NCI-H510A (cell line): ENCODE measurements at regions not wholly inside any gene's neighbourhood (a gene's known extent, or its start where the extent isn't known, plus 50 kb on each side); places are given as distances from the start of the nearest gene placed in this dataset.
A peak's percentile ranks its signal among the peaks of the same experiment; 100 is the strongest.

Source experiments
- DNase-seq: peaks from one replicate; lab custom pipeline; 2025; lab: John Stamatoyannopoulos, UW

DNA sequence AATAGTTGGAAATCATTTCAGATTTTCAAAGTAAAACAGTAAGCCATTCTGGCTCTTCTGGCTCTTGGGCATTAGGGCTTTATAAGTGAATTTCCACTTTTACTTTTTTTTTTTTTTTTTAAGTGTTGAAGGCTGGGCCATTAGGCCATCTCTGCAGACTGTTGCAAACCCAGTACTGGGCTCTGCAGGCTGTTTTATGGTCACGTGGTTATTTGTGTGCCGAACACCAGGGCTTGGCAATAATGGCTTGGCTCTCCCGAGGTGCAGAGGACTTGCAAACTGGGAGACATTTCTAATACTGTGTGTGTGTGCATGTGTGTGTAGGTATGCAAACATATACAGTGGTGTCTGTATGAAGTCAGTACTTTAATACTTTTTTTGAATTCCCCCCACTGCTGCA is 194.9 kb upstream of the CDH5 start:
- DNase-seq: no peak

GRCh38 chr16:66170989-66171388 is 195.5 kb upstream of the CDH5 start:
- DNase-seq: no peak

DNA sequence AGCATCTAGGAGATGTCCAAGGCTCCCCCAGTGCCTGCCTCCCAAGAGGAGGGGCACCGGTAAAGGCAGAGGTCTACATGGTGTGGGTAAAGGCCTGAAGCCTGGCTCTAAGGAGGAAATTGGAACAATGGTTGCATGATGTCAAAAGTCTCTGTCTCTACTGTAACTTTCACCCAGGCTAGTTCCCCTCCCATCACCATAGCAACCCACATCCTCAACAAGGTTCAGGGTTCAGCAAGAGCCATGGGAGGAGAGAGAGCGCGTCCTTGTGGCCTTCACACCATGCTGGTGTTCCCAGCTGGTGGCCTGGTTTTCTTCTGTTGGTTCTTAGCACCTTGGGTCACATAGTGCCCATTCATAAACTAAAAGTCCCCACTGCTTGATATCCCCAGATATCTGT is 196.7 kb upstream of the CDH5 start:
- DNase-seq: no peak

GRCh38 chr16:66168777-66169176 is 197.7 kb upstream of the CDH5 start:
- no peak for DNase-seq

GRCh38 chr16:66167564-66168291 is 198.8 kb upstream of the CDH5 start:
- no peak for DNase-seq

GRCh38 chr16:66166490-66166889 is 200.0 kb upstream of the CDH5 start:
- no peak for DNase-seq

DNA sequence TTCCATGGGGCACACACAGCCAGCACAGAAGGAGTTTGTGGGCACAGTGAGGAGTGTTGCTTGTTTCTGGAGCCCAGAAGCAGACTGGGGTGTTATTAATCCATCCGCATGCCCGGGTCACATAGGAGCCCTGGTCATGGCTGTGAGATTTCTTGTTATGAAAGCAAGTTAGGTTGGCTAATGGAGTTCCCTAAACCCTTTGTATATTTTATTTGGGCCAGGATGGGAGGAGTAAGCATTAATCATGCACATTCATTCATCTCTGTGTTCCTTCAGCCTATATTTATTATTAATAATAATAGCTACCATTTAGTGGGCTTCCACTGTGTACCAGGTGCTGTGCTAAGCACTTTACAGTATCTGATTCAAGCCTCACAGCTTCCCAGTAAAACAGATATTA is 200.6 kb upstream of the CDH5 start:
- DNase-seq: no peak

DNA sequence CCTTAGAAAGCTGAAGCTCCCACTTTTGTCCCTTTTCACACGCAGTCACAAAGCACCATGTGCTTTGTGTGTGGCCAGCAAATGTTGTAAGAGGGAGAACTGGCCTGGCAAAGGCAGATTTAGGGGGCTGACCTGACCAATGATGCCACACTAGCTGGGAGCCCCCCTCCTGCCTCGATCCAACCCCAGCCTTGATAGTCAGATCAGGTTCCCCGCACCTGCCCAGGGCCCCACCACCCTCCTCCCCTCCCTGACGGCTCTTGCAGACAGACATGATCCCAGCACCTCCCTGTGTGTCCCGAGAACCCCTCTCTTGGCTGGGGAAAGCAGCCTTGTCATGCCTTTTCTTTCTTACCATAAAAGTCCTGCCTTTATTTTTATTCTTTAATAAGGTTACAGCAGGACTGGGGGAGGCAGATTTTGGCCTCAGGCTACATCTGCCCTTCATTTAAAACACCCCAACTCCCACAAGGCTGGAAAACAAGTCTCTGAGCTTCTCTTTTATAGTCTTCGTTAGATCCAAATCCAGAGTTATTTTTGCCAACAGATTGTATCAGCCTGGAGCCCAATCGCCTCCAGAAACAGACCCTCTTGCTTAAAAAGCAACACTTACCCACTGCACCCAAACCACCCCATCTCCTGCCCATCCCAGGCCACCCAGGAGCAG is 201.8 kb upstream of the CDH5 start:
- no peak for DNase-seq

- DNase-seq: no peak
Measured at GRCh38 chr16:66162821-66163220, 203.7 kb upstream of the CDH5 start.

DNA sequence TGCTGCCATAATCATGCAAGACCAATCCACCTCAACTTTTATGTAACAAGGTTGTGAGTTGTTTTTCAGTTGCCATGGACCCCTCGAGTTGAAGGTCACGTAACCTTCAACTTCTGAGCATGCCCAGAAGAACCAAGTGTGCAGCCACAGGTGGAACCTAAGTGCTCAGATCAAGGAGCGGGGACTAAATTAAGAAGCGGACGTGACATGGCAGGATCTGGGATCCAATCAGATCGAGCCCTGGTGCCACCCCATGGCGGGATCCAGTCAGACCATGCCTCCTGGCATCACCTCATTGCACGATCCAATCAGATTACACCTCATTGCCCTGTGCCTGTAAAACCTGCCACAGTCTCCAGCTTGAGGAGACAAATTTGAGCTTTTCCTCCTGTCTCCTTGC is 204.5 kb upstream of the CDH5 start:
- DNase-seq: no peak

GRCh38 chr16:66161269-66161668 is 205.2 kb upstream of the CDH5 start:
- no peak for DNase-seq

GRCh38 chr16:66159987-66160386 is 206.5 kb upstream of the CDH5 start:
- DNase-seq: no peak

GRCh38 chr16:66156538-66156937 is 210.0 kb upstream of the CDH5 start:
- DNase-seq: no peak

GRCh38 chr16:66155933-66156332 is 210.6 kb upstream of the CDH5 start:
- DNase-seq: no peak

GRCh38 chr16:66154801-66155200 is 211.7 kb upstream of the CDH5 start:
- no peak for DNase-seq

- DNase-seq: no peak
Measured at GRCh38 chr16:66152823-66153393, 213.6 kb upstream of the CDH5 start.

DNA sequence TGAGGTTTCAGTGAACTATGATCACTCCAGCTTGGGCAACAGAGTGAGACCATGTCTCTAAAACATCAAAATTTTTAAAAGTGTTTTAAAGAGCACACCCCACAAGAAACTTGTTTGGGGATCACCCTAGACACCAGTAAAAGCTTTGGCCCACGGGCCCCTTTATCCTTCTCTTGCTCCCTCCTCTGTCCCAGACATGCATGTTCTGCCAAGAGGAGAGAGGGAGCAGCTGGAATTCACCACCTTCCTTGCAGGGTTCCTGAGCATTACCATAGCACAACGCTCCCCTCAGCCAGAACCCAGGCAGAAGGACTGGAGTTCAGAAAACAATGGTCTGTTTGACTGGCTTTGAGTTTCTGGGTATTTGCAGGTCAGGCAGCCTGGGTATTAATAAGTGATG is 214.3 kb upstream of the CDH5 start:
- no peak for DNase-seq

DNA sequence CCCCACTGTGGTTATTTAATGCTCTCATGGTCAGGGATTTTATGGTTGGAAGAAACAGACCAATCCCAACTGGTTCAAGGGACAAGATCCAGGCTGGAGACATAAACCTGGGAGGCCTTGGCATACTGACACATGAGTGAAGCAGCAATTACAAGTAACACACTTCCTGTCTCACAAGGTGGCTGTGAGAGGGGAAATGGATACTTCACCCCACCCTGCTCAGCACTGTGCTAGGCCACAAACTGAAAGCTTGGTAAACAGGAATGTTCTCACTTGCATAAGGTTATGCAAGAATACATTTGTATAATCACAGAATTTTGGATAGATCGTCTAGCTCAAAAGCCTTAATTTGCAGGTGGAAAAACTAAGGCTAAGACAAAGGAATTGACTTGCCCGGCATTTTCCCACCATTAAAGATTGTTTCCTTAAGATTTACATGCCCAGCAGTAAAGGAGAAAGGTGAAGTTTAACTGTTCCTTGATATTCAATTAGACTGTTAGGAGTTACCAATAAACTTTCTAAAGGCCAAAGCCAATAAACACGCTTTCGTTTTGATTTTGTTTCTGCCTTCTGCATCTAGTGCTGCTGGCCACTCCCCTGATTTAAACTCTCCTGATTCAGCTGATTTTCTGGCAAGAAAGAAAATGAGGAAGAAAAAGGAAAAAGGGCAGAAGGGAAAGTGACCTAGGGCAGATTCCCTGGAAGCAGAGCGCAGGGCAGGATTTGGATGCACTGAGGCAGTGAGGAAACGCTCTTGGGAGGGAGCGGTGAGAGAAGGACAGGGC is 215.6 kb upstream of the CDH5 start:
- DNase-seq: no peak

GRCh38 chr16:66147291-66147690 is 219.2 kb upstream of the CDH5 start:
- DNase-seq: no peak

DNA sequence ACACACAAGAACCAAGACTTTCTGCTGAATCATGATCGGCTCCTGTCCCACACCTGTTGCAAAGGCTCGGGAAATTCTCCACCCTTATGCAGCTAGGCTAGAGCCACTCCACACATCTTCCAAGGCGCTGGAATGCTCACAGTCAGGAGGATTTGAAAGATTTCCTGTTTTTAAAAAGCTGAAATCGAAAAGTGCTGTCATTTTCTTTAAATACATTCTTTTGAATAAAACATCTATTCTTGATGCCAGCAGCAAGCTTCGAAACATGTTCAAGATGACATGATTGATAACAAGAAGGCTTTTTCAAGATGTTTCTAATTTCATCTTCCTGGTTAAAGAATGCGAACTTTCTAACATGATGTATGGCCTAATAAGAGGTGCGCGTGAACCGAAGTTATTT is 219.7 kb upstream of the CDH5 start:
- no peak for DNase-seq

DNA sequence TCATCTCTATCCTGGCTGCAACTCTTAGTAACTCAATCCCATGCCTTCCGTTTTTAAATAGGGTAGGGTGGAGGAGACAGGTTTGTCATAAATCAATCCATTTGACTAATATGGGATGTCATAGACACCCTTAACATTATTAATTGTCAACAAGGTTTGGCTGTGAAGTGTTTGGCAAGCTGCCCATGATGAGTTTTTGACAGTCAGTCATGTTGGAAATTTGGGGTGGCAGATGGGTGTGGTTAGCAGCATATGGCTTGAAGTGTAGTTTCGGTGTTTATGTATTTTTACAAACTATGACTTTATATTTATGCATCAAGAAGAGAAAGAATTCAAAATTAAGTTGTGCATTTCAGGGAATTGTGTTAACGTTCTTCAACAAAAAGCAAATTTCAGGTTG is 221.8 kb upstream of the CDH5 start:
- peak; percentile 6 for DNase-seq

DNA sequence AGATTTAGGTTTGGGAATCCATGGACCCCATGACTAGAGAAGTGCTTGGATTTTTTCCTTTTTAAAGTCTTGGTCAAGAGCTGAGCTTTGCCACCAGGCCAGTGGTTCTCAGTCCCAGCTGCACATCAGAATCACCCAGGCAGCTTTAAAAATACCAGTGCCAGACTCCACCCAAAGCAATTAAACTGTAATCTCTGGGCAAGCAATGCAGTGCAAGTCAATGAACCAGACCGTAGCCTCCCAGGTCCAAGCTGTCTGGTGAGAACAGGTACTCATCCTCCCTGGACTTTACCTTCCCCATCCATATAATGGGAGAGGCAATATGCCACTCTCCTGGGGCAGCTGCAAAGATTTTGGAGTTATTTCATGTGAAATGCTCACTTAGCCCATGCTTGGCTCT is 223.1 kb upstream of the CDH5 start:
- no peak for DNase-seq

GRCh38 chr16:66141885-66142284 is 224.6 kb upstream of the CDH5 start:
- DNase-seq: no peak
